ENCODE measurements at regions not wholly inside any gene's neighbourhood (a gene's known extent, or its start where the extent isn't known, plus 50 kb on each side); places are given as distances from the start of the nearest gene placed in this dataset.

- TF ChIP-seq, protein P1, sequence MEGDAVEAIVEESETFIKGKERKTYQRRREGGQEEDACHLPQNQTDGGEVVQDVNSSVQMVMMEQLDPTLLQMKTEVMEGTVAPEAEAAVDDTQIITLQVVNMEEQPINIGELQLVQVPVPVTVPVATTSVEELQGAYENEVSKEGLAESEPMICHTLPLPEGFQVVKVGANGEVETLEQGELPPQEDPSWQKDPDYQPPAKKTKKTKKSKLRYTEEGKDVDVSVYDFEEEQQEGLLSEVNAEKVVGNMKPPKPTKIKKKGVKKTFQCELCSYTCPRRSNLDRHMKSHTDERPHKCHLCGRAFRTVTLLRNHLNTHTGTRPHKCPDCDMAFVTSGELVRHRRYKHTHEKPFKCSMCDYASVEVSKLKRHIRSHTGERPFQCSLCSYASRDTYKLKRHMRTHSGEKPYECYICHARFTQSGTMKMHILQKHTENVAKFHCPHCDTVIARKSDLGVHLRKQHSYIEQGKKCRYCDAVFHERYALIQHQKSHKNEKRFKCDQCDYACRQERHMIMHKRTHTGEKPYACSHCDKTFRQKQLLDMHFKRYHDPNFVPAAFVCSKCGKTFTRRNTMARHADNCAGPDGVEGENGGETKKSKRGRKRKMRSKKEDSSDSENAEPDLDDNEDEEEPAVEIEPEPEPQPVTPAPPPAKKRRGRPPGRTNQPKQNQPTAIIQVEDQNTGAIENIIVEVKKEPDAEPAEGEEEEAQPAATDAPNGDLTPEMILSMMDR (IDR thresholded peaks at IDR 0.05): no peak
- TF ChIP-seq EP300 (IDR thresholded peaks at IDR 0.05): no peak
These were observed 576.7 kb downstream of the DIAPH3 start for GRCh38 chr13:59587030-59587429.
